Lower leg skin (tissue), 3 donors: ENCODE measurements at regions not wholly inside any gene's neighbourhood (a gene's known extent, or its start where the extent isn't known, plus 50 kb on each side); places are given as distances from the start of the nearest gene placed in this dataset.

Experiments
- CTCF ChIP-seq, 3 donors: fragments of 450-650 bp; IDR thresholded peaks; one replicate each; pipeline ENCODE4 v1.5.1; 2016; ENCODE audit warnings: antibody characterized with exemption in 3 of 3, mild to moderate bottlenecking in 3 of 3, moderate library complexity in 2 of 3
- POLR2A ChIP-seq, 2 donors: fragments of 450-650 bp; IDR thresholded peaks; one replicate each; pipeline ENCODE4 v1.6.1; 2016 to 2017; ENCODE audit warnings: antibody characterized with exemption in 2 of 2, mild to moderate bottlenecking in 1 of 2, moderate library complexity in 1 of 2

DNA sequence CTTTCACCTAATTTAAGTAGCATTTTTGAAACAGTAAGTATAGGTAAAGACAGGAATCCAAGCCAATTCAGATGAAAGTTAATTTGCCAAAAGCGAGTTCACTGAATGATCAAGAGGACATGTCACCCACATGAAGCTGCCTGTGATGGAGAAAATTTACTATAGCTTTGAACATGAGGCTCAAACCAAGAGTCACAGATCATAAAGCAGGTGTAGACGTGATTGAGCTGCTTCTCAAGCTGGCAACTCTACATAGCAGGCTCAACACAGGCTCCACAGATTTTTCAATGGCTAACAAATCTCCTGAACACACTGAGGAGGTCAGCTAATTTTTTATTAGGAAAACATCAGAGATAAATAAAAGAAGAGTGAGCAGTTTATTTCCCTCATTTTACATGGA, 173.7 kb downstream of the FAM114A2 start:
- TF ChIP-seq CTCF (IDR thresholded peaks at IDR 0.05): no peak
- no peak for TF ChIP-seq POLR2A (IDR thresholded peaks at IDR 0.05)
